WTC11 (cell line): ENCODE measurements at regions not wholly inside any gene's neighbourhood (a gene's known extent, or its start where the extent isn't known, plus 50 kb on each side); places are given as distances from the start of the nearest gene placed in this dataset.

Experiments
- CBFB ChIP-seq: sonication (generic); formaldehyde crosslinking; IDR thresholded peaks from 2 replicates; pipeline ENCODE4 v1.8.1; 2022; ENCODE audit warnings: mild to moderate bottlenecking, low read depth, missing genetic modification reagents
- CREB1 ChIP-seq: sonication (generic); formaldehyde crosslinking; IDR thresholded peaks from 2 replicates; pipeline ENCODE4 v1.8.0; 2023; ENCODE audit warnings: mild to moderate bottlenecking, missing genetic modification reagents
- ETV6 ChIP-seq: sonication (generic); formaldehyde crosslinking; IDR thresholded peaks from 2 replicates; pipeline ENCODE4 v1.8.1; 2022; ENCODE audit warnings: mild to moderate bottlenecking, missing genetic modification reagents
- JUN ChIP-seq: sonication (generic); formaldehyde crosslinking; IDR thresholded peaks from 2 replicates; pipeline ENCODE4 v1.8.0; 2023; ENCODE audit warnings: mild to moderate bottlenecking, missing genetic modification reagents
- MXD4 ChIP-seq: fragments of 250-450 bp; sonication (Bioruptor Pico); IDR thresholded peaks from 2 replicates; pipeline ENCODE4 v1.8.0; 2021; ENCODE audit warnings: mild to moderate bottlenecking, moderate library complexity, borderline replicate concordance
- ZNF121 ChIP-seq: sonication (generic); formaldehyde crosslinking; IDR thresholded peaks from 2 replicates; pipeline ENCODE4 v1.8.0; 2023; ENCODE audit warnings: missing genetic modification reagents
- ZNF138 ChIP-seq: sonication (generic); formaldehyde crosslinking; conservative IDR thresholded peaks from 2 replicates; pipeline ENCODE4 v1.8.1; 2022; ENCODE audit warnings: mild to moderate bottlenecking, moderate library complexity, missing genetic modification reagents
- TF ChIP-seq, protein P1 (sequence below): fragments of 200-600 bp; IDR thresholded peaks from 2 replicates; pipeline ENCODE4 v1.8.0; 2022; ENCODE audit warnings: antibody characterized with exemption
- TF ChIP-seq, protein P2 (sequence below): sonication (generic); formaldehyde crosslinking; IDR thresholded peaks from 2 replicates; pipeline ENCODE4 v1.8.0; 2022; ENCODE audit warnings: mild to moderate bottlenecking, missing genetic modification reagents
- TF ChIP-seq, protein P3 (sequence below): sonication (generic); formaldehyde crosslinking; IDR thresholded peaks from 2 replicates; pipeline ENCODE4 v1.8.1; 2023; ENCODE audit warnings: mild to moderate bottlenecking, missing genetic modification reagents, moderate library complexity

DNA sequence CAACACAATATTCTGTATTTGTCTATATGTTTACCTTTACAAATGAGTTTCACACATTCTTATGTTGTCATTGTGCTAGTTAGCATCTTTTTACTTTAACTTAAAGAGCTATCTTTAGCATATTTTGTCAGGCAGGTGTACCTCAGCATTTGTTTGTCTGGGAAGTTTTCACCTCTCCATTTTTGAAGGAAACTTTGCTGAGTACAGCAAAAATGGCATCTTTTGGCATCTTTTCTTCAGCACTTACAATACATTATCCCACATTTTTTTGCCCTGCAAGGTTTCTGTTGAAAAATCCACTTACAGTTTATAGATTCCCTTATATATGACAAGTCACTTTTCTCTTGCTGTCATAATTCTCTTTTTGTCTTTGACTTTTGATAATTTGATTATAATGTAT is 171.3 kb upstream of the XIRP2 start:
- TF ChIP-seq, protein P1, sequence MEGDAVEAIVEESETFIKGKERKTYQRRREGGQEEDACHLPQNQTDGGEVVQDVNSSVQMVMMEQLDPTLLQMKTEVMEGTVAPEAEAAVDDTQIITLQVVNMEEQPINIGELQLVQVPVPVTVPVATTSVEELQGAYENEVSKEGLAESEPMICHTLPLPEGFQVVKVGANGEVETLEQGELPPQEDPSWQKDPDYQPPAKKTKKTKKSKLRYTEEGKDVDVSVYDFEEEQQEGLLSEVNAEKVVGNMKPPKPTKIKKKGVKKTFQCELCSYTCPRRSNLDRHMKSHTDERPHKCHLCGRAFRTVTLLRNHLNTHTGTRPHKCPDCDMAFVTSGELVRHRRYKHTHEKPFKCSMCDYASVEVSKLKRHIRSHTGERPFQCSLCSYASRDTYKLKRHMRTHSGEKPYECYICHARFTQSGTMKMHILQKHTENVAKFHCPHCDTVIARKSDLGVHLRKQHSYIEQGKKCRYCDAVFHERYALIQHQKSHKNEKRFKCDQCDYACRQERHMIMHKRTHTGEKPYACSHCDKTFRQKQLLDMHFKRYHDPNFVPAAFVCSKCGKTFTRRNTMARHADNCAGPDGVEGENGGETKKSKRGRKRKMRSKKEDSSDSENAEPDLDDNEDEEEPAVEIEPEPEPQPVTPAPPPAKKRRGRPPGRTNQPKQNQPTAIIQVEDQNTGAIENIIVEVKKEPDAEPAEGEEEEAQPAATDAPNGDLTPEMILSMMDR: no peak
- TF ChIP-seq, protein P2, sequence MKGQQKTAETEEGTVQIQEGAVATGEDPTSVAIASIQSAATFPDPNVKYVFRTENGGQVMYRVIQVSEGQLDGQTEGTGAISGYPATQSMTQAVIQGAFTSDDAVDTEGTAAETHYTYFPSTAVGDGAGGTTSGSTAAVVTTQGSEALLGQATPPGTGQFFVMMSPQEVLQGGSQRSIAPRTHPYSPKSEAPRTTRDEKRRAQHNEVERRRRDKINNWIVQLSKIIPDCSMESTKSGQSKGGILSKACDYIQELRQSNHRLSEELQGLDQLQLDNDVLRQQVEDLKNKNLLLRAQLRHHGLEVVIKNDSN (CRISPR knock-in tag): no peak
- no peak for TF ChIP-seq ZNF121 (CRISPR knock-in tag)
- no peak for TF ChIP-seq CREB1 (CRISPR knock-in tag)
- TF ChIP-seq CBFB (CRISPR knock-in tag): no peak
- no peak for TF ChIP-seq JUN (CRISPR knock-in tag)
- no peak for TF ChIP-seq MXD4 (CRISPR knock-in tag)
- TF ChIP-seq, protein P3, sequence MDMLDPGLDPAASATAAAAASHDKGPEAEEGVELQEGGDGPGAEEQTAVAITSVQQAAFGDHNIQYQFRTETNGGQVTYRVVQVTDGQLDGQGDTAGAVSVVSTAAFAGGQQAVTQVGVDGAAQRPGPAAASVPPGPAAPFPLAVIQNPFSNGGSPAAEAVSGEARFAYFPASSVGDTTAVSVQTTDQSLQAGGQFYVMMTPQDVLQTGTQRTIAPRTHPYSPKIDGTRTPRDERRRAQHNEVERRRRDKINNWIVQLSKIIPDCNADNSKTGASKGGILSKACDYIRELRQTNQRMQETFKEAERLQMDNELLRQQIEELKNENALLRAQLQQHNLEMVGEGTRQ (CRISPR knock-in tag): no peak
- TF ChIP-seq ZNF138 (CRISPR knock-in tag): no peak
- no peak for TF ChIP-seq ETV6 (CRISPR knock-in tag)
